IMR-90 (cell line): ENCODE measurements at regions not wholly inside any gene's neighbourhood (a gene's known extent, or its start where the extent isn't known, plus 50 kb on each side); places are given as distances from the start of the nearest gene placed in this dataset.

ENCODE experiments used
- ATAC-seq: fragments of 200-7000 bp; cut with Tn5 transposase; 2 replicates; pipeline ENCODE4 v1.9.1; 2020; ENCODE audit warnings: low read depth, mild to moderate bottlenecking, moderate library complexity
- BruUV-seq: library from RNA; stranded (reverse); fragments of 400-500 nt; replicated peaks from 2 replicates; lab custom pipeline; 2021; lab: Mats Ljungman, UMichigan
- CTCF ChIA-PET: fragments of 300-600 bp; formaldehyde crosslinking; extraction: SDS; loops from one replicate; lab custom pipeline; 2021; ENCODE audit warnings: antibody characterized with exemption; lab: Yijun Ruan, JAX
- POLR2A ChIA-PET: fragments of 300-600 bp; sonication (Branson Sonifier 250); formaldehyde crosslinking; loops from one replicate; lab custom pipeline; 2022; ENCODE audit warnings: antibody characterized with exemption; ENCODE audit not compliant: unreplicated experiment; lab: Charles Lee
- DNase-seq: peaks from one replicate; pipeline ENCODE4 v3.0.0; 2013
- H2AFZ ChIP-seq: replicated peaks from 2 replicates; pipeline ENCODE3; 2013; ENCODE audit warnings: low read length, mild to moderate bottlenecking; ENCODE audit not compliant: poor library complexity
- H2AK5ac ChIP-seq: 2 replicates; pipeline ENCODE4 v1.6.1; 2013; ENCODE audit warnings: low read depth, low read length, inconsistent platforms
- H2AK9ac ChIP-seq: replicated peaks from 2 replicates; pipeline ENCODE3; 2013; ENCODE audit warnings: mild to moderate bottlenecking, low read depth, low read length, moderate library complexity; ENCODE audit not compliant: poor library complexity
- H2BK120ac ChIP-seq: 2 replicates; pipeline ENCODE4 v1.6.1; 2013; ENCODE audit warnings: low read depth, low read length, inconsistent platforms
- H2BK15ac ChIP-seq: 3 replicates; pipeline ENCODE4 v1.6.1; 2013; ENCODE audit warnings: low read depth, low read length, inconsistent platforms
- H2BK20ac ChIP-seq: 2 replicates; pipeline ENCODE4 v1.6.1; 2013; ENCODE audit warnings: low read depth, mild to moderate bottlenecking, inconsistent platforms, low read length, moderate library complexity
- H2BK5ac ChIP-seq: 2 replicates; pipeline ENCODE4 v1.6.1; 2013; ENCODE audit warnings: mild to moderate bottlenecking, low read depth, low read length, inconsistent platforms; ENCODE audit not compliant: poor library complexity, severe bottlenecking
- H3K14ac ChIP-seq: replicated peaks from 2 replicates; pipeline ENCODE4 v1.6.1; 2013; ENCODE audit warnings: low read depth, low read length, inconsistent platforms
- H3K18ac ChIP-seq: 2 replicates; pipeline ENCODE4 v1.6.1; 2013; ENCODE audit warnings: low read depth, low read length, control low read depth
- H3K23ac ChIP-seq: 2 replicates; pipeline ENCODE4 v1.6.1; 2013; ENCODE audit warnings: low read depth, low read length, inconsistent platforms
- H3K27ac ChIP-seq: 2 replicates; pipeline ENCODE4 v1.5.1; 2013; ENCODE audit warnings: mild to moderate bottlenecking, control low read depth, low read length; ENCODE audit not compliant: insufficient read depth
- H3K27me3 ChIP-seq: 2 replicates; pipeline ENCODE4 v1.6.1; 2013; ENCODE audit warnings: low read length; ENCODE audit not compliant: control insufficient read depth, insufficient read depth
- H3K36me3 ChIP-seq: 2 replicates; pipeline ENCODE4 v1.6.1; 2013; ENCODE audit warnings: low read length, mixed read lengths; ENCODE audit not compliant: control insufficient read depth, insufficient read depth
- H3K4ac ChIP-seq: 2 replicates; pipeline ENCODE4 v1.6.1; 2013; ENCODE audit warnings: low read depth, low read length, inconsistent platforms
- H3K4me1 ChIP-seq: 2 replicates; pipeline ENCODE4 v1.6.1; 2013; ENCODE audit warnings: low read length, mixed read lengths; ENCODE audit not compliant: control insufficient read depth, insufficient read depth
- H3K4me2 ChIP-seq: 2 replicates; pipeline ENCODE4 v1.6.1; 2013; ENCODE audit warnings: low read depth, mild to moderate bottlenecking, control low read depth, low read length, moderate library complexity
- H3K4me3 ChIP-seq: 2 replicates; pipeline ENCODE4 v1.5.1; 2013; ENCODE audit warnings: low read depth, mild to moderate bottlenecking, control low read depth, low read length, moderate library complexity; ENCODE audit not compliant: insufficient read depth
- H3K56ac ChIP-seq: 2 replicates; pipeline ENCODE4 v1.6.1; 2013; ENCODE audit warnings: low read length, inconsistent platforms; ENCODE audit not compliant: insufficient read depth; ENCODE audit errors: extremely low read depth
- H3K79me1 ChIP-seq, 2 experiments: 2 replicates each; pipeline ENCODE4 v1.6.1; 2013; ENCODE audit warnings: low read length in 2 of 2, inconsistent platforms in 1 of 2, low read depth in 1 of 2
- H3K9ac ChIP-seq: 2 replicates; pipeline ENCODE4 v1.6.1; 2013; ENCODE audit warnings: low read depth, low read length, control low read depth
- H3K9me1 ChIP-seq: 2 replicates; pipeline ENCODE4 v1.6.1; 2013; ENCODE audit warnings: low read length, inconsistent platforms; ENCODE audit not compliant: insufficient read depth
- H3K9me3 ChIP-seq: 2 replicates; pipeline ENCODE4 v1.6.1; 2013; ENCODE audit warnings: low read length; ENCODE audit not compliant: control insufficient read depth, insufficient read depth
- H4K20me1 ChIP-seq: 2 replicates; pipeline ENCODE4 v1.6.1; 2013; ENCODE audit warnings: low read length, inconsistent platforms; ENCODE audit not compliant: insufficient read depth
- H4K5ac ChIP-seq: 2 replicates; pipeline ENCODE4 v1.6.1; 2013; ENCODE audit warnings: mild to moderate bottlenecking, low read depth, low read length, control low read depth
- H4K8ac ChIP-seq, 2 experiments: 2 replicates each; pipeline ENCODE4 v1.6.1; 2013; ENCODE audit warnings: low read depth in 2 of 2, low read length in 2 of 2, control low read depth in 1 of 2, inconsistent platforms in 1 of 2
- H4K91ac ChIP-seq: 2 replicates; pipeline ENCODE4 v1.6.1; 2013; ENCODE audit warnings: low read depth, low read length, inconsistent platforms; ENCODE audit not compliant: insufficient read depth
- BHLHE40 ChIP-seq: fragments of 150-350 bp; IDR thresholded peaks from 2 replicates; pipeline ENCODE4 v1.6.1; 2016; ENCODE audit warnings: mild to moderate bottlenecking, low read depth, low read length
- CEBPB ChIP-seq: IDR thresholded peaks from 2 replicates; pipeline ENCODE4 v1.6.1; 2012; ENCODE audit warnings: low read depth, low read length, improper control_type of control experiment
- CHD1 ChIP-seq: IDR thresholded peaks from 2 replicates; pipeline ENCODE4 v1.6.1; 2012; ENCODE audit warnings: low read depth, low read length, improper control_type of control experiment
- CTCF ChIP-seq: conservative IDR thresholded peaks from 2 replicates; pipeline ENCODE4 v1.5.1; 2012; ENCODE audit warnings: mild to moderate bottlenecking, low read depth, low read length, improper control_type of control experiment
- ELK1 ChIP-seq: fragments of 150-350 bp; IDR thresholded peaks from 2 replicates; pipeline ENCODE4 v1.6.1; 2016; ENCODE audit warnings: low read depth, mild to moderate bottlenecking, low read length, moderate library complexity, borderline replicate concordance
- FOS ChIP-seq: fragments of 150-350 bp; IDR thresholded peaks from 2 replicates; pipeline ENCODE4 v1.6.1; 2016; ENCODE audit warnings: low read depth, low read length
- MAFK ChIP-seq: IDR thresholded peaks from 2 replicates; pipeline ENCODE4 v1.6.1; 2012; ENCODE audit warnings: low read depth, low read length, improper control_type of control experiment
- MAZ ChIP-seq: IDR thresholded peaks from 2 replicates; pipeline ENCODE4 v1.6.1; 2012; ENCODE audit warnings: low read depth, mild to moderate bottlenecking, low read length, improper control_type of control experiment, moderate library complexity, borderline replicate concordance
- MXI1 ChIP-seq: IDR thresholded peaks from 2 replicates; pipeline ENCODE4 v1.6.1; 2012; ENCODE audit warnings: low read depth, mild to moderate bottlenecking, low read length, moderate library complexity, borderline replicate concordance
- NFE2L2 ChIP-seq: fragments of 150-350 bp; IDR thresholded peaks from 2 replicates; pipeline ENCODE4 v1.6.1; 2016; ENCODE audit warnings: low read depth, mild to moderate bottlenecking, low read length
- POLR2A ChIP-seq: IDR thresholded peaks from 2 replicates; pipeline ENCODE4 v1.6.1; 2012; ENCODE audit warnings: mild to moderate bottlenecking, low read depth, low read length
- RAD21 ChIP-seq: IDR thresholded peaks from 2 replicates; pipeline ENCODE4 v1.6.1; 2012; ENCODE audit warnings: low read length, improper control_type of control experiment
- RCOR1 ChIP-seq: IDR thresholded peaks from 2 replicates; pipeline ENCODE4 v1.6.1; 2012; ENCODE audit warnings: mild to moderate bottlenecking, low read length, improper control_type of control experiment; ENCODE audit not compliant: insufficient replicate concordance
- RFX5 ChIP-seq: IDR thresholded peaks from 2 replicates; pipeline ENCODE4 v1.8.0; 2012; ENCODE audit warnings: low read depth, mild to moderate bottlenecking, low read length, moderate library complexity
- SMC3 ChIP-seq: fragments of 150-350 bp; IDR thresholded peaks from 2 replicates; pipeline ENCODE4 v1.6.1; 2016; ENCODE audit warnings: low read depth, mild to moderate bottlenecking, antibody characterized with exemption, low read length, moderate library complexity
- USF2 ChIP-seq: fragments of 150-350 bp; IDR thresholded peaks from 2 replicates; pipeline ENCODE4 v1.6.1; 2017; ENCODE audit warnings: mild to moderate bottlenecking, antibody characterized with exemption, low read length, low read depth
- WGBS, 2 experiments: methylation state at CpG; one replicate each; pipeline versions ENCODE4 v1.1.5 to v1.1.7; 2013; ENCODE audit warnings: missing lambda C conversion rate in 2 of 2; ENCODE audit not compliant: insufficient read length in 1 of 2; ENCODE audit errors: extremely low coverage in 2 of 2; 5-methylcytosine and 5-hydroxymethylcytosine counted together
- dilution Hi-C: fragments of 300-500 bp; cut with HindIII; formaldehyde crosslinking; loops from one replicate; pipeline ENCODE4 v1.14.3; 2018; ENCODE audit warnings: low sequenced_read_pairs; ENCODE audit not compliant: unreplicated experiment
- in situ Hi-C: fragments of 300-500 bp; cut with MboI; formaldehyde crosslinking; loops from 3 replicates; pipeline ENCODE4 v1.14.3; 2019; ENCODE audit warnings: low sequenced_read_pairs, inconsistent platforms, mixed read lengths
- intact Hi-C: fragments of 100-400 bp; cut with micrococcal nuclease; formaldehyde crosslinking; loops from 2 replicates; pipeline ENCODE4 v1.10.0; 2022

GRCh38 chr1:5764959-5765358, 227.3 kb downstream of the NPHP4 start:
- in situ Hi-C loops = no loop called here
- H2AFZ ChIP-seq = no peak overlapping the region
- ChIA-PET CTCF (no interaction called here), POLR2A (no interaction called here)
- no peak overlapping the region for H3K27ac ChIP-seq
- no peak overlapping the region for H3K9ac ChIP-seq
- DNase-seq (no peak), ATAC-seq (no peak)
- H2BK15ac ChIP-seq = no peak overlapping the region
- H4K5ac ChIP-seq = no peak overlapping the region
- no peak overlapping the region for H3K18ac ChIP-seq
- no peak overlapping the region for H2BK120ac ChIP-seq
- no peaks in the 10 kb centered on the region for H3K79me1 ChIP-seq
- dilution Hi-C loops = no loop called here
- H3K4me2 ChIP-seq = no peak overlapping the region
- H3K27me3 ChIP-seq = no peaks in the 10 kb centered on the region
- H4K8ac ChIP-seq = no peak overlapping the region
- H2BK5ac ChIP-seq = no peak overlapping the region
- H3K4me1 ChIP-seq = no peaks in the 10 kb centered on the region
- WGBS, 2 experiments = 56% methylated on average over 4 of the region's 10 CpGs; no CpG with 5 or more reads in 1 of the 2 experiments
- TF ChIP-seq MXI1 (no peak), MAZ (no peak), SMC3 (no peak), FOS (no peak), USF2 (no peak), BHLHE40 (no peak), RFX5 (no peak), RCOR1 (no peak), CTCF (no peak), NFE2L2 (no peak), MAFK (no peak), RAD21 (no peak), ELK1 (no peak), POLR2A (no peak), CEBPB (no peak), CHD1 (no peak)
- no peak overlapping the region for H2AK9ac ChIP-seq
- no peak overlapping the region for H3K4me3 ChIP-seq
- no TSS peak for BruUV-seq
- H3K56ac ChIP-seq = no peak overlapping the region
- H3K9me1 ChIP-seq = no peaks in the 10 kb centered on the region
- H3K4ac ChIP-seq = no peak overlapping the region
- no peak overlapping the region for H3K23ac ChIP-seq
- H3K14ac ChIP-seq = no peak overlapping the region
- no peaks in the 10 kb centered on the region for H4K20me1 ChIP-seq
- H4K91ac ChIP-seq = no peak overlapping the region
- intact Hi-C loops = no loop called here
- no peak overlapping the region for H2BK20ac ChIP-seq
- H2AK5ac ChIP-seq = no peak overlapping the region
- H3K36me3 ChIP-seq = no peaks in the 10 kb centered on the region
- peaks cover 27% of the 10 kb centered on the region for H3K9me3 ChIP-seq
